HepG2 (cell line): ENCODE measurements at regions not wholly inside any gene's neighbourhood (a gene's known extent, or its start where the extent isn't known, plus 50 kb on each side); places are given as distances from the start of the nearest gene placed in this dataset.

ENCODE experiments used
- ATAC-seq: fragments of 200-7000 bp; cut with Tn5 transposase; 3 replicates; pipeline ENCODE4 v1.9.1; 2020; ENCODE audit warnings: mild to moderate bottlenecking, moderate library complexity
- BruUV-seq: library from RNA; stranded (reverse); fragments of 400-500 nt; replicated peaks from 2 replicates; lab custom pipeline; 2021; lab: Mats Ljungman, UMichigan
- CTCF ChIA-PET: fragments of 300-600 bp; formaldehyde crosslinking; extraction: SDS; loops from one replicate; lab custom pipeline; 2021; ENCODE audit warnings: low total read pairs, inconsistent platforms, low intra/inter-chr PET ratio; lab: Yijun Ruan, JAX
- POLR2A ChIA-PET: fragments of 350-600 bp; sonication (Branson Sonifier 250); formaldehyde crosslinking; loops from one replicate; lab custom pipeline; 2020; ENCODE audit warnings: antibody characterized with exemption, inconsistent platforms; lab: Yijun Ruan, JAX
- DNase-seq: peaks from one replicate; pipeline ENCODE4 v3.0.0-alpha.2; 2015; ENCODE audit warnings: low spot score
- FAIRE-seq: peaks from 3 replicates; lab custom pipeline; 2011; peaks lifted over from hg19 to GRCh38; lab: Jason Lieb, UNC
- H2AFZ ChIP-seq: one replicate; pipeline ENCODE4 v1.6.1; 2011; ENCODE audit warnings: low read length, inconsistent platforms
- H3K27ac ChIP-seq: fragments of 300-600 bp; 3 replicates; pipeline ENCODE4 v1.8.0; 2011; ENCODE audit warnings: mixed run types, mild to moderate bottlenecking, mixed read lengths, low read length, inconsistent platforms; ENCODE audit not compliant: insufficient read depth; ENCODE audit errors: extremely low read length
- H3K27me3 ChIP-seq, 2 experiments: fragments of 200-600 bp in 1 of 2; 2 replicates in 1 of 2; 3 replicates in 1 of 2; pipeline versions ENCODE4 v1.6.0 to v1.8.0; 2011; ENCODE audit warnings: low read length in 2 of 2, mild to moderate bottlenecking in 2 of 2, moderate library complexity in 2 of 2, inconsistent platforms in 1 of 2; ENCODE audit not compliant: insufficient read depth in 2 of 2, control insufficient read depth in 1 of 2
- H3K36me3 ChIP-seq, 2 experiments: fragments of 200-600 bp in 1 of 2; replicated peaks in 1 of 2; 2 replicates in 1 of 2; 3 replicates in 1 of 2; pipeline versions ENCODE4 v1.5.1 to v1.8.0; 2011; ENCODE audit warnings: low read length in 2 of 2, inconsistent platforms in 1 of 2; ENCODE audit not compliant: insufficient read depth in 2 of 2, control insufficient read depth in 1 of 2
- H3K4me1 ChIP-seq: 2 replicates; pipeline ENCODE4 v1.5.1; 2012; ENCODE audit warnings: low read length, inconsistent platforms; ENCODE audit not compliant: insufficient read depth
- H3K4me2 ChIP-seq: 2 replicates; pipeline ENCODE4 v1.6.0; 2011; ENCODE audit warnings: low read depth, low read length, inconsistent platforms
- H3K4me3 ChIP-seq, 3 experiments: fragments of 200-600 bp in 1 of 3; sonication (generic), shearing (Covaris generic) in 1 of 3; replicated peaks in 1 of 3; 2 replicates each; pipeline ENCODE4 v1.5.1; 2011 to 2016; ENCODE audit warnings: low read length in 3 of 3, inconsistent platforms in 2 of 3, low read depth in 2 of 3, mild to moderate bottlenecking in 2 of 3, control low read depth in 1 of 3, mixed read lengths in 1 of 3; ENCODE audit not compliant: insufficient read depth in 1 of 3
- H3K79me2 ChIP-seq: one replicate; pipeline ENCODE4 v1.6.1; 2011; ENCODE audit warnings: low read length, inconsistent platforms; ENCODE audit not compliant: insufficient read depth
- H3K9ac ChIP-seq: 2 replicates; pipeline ENCODE4 v1.6.0; 2011; ENCODE audit warnings: mild to moderate bottlenecking, low read depth, low read length, inconsistent platforms; ENCODE audit not compliant: insufficient read depth
- H3K9me3 ChIP-seq: 2 replicates; pipeline ENCODE4 v1.5.1; 2012; ENCODE audit warnings: mild to moderate bottlenecking, low read length
- H4K20me1 ChIP-seq: 2 replicates; pipeline ENCODE4 v1.6.0; 2011; ENCODE audit warnings: inconsistent platforms, mild to moderate bottlenecking, low read length, moderate library complexity; ENCODE audit not compliant: insufficient read depth
- BCL6 ChIP-seq: IDR thresholded peaks from 2 replicates; pipeline ENCODE4 v1.6.1; 2016; ENCODE audit warnings: missing genetic modification reagents, missing compliant biosample characterization
- BCLAF1 ChIP-seq: fragments of 450-650 bp; IDR thresholded peaks from 2 replicates; pipeline ENCODE4 v1.6.1; 2017; ENCODE audit warnings: mild to moderate bottlenecking
- DPF2 ChIP-seq: sonication (generic); formaldehyde crosslinking; IDR thresholded peaks from 2 replicates; pipeline ENCODE4 v1.4.0; 2020; ENCODE audit warnings: mild to moderate bottlenecking, low read depth, missing genetic modification reagents, borderline replicate concordance
- GATAD2A ChIP-seq: IDR thresholded peaks from 2 replicates; pipeline ENCODE4 v1.6.1; 2016
- SP140L ChIP-seq: sonication (generic); formaldehyde crosslinking; IDR thresholded peaks from 2 replicates; pipeline ENCODE4 v1.4.0; 2020; ENCODE audit warnings: missing genetic modification reagents, borderline replicate concordance
- ZBTB37 ChIP-seq: sonication (generic); formaldehyde crosslinking; IDR thresholded peaks from 2 replicates; pipeline ENCODE4 v1.4.0; 2020; ENCODE audit warnings: mild to moderate bottlenecking, missing genetic modification reagents
- ZBTB4 ChIP-seq: sonication (generic); formaldehyde crosslinking; IDR thresholded peaks from 2 replicates; pipeline ENCODE4 v1.4.0; 2020; ENCODE audit warnings: missing genetic modification reagents, mild to moderate bottlenecking, borderline replicate concordance
- ZNF329 ChIP-seq: sonication (generic); formaldehyde crosslinking; IDR thresholded peaks from 2 replicates; pipeline ENCODE4 v1.9.0; 2021; ENCODE audit warnings: low read depth, mild to moderate bottlenecking, missing genetic modification reagents
- ZNF800 ChIP-seq: sonication (generic); formaldehyde crosslinking; IDR thresholded peaks from 2 replicates; pipeline ENCODE4 v1.4.0; 2020; ENCODE audit warnings: missing genetic modification reagents
- ZNF891 ChIP-seq: sonication (generic); formaldehyde crosslinking; IDR thresholded peaks from 2 replicates; pipeline ENCODE4 v1.5.0; 2020; ENCODE audit warnings: mild to moderate bottlenecking, missing genetic modification reagents
- WGBS: methylation state at CpG from one replicate; pipeline ENCODE4 v1.1.6; 2017; ENCODE audit warnings: low lambda C conversion rate; 5-methylcytosine and 5-hydroxymethylcytosine counted together
- in situ Hi-C: cut with HindIII; loops from 2 replicates; pipeline ENCODE4 v1.10.0; 2017; ENCODE audit warnings: low pct_unique_long_range_greater_than_20kb; ENCODE audit not compliant: extremely low pct_ligation_motif_present
- intact Hi-C: fragments of 100-400 bp; cut with micrococcal nuclease; formaldehyde crosslinking; loops from one replicate; pipeline ENCODE4 v1.10.0; 2022; ENCODE audit not compliant: unreplicated experiment
- TF ChIP-seq, protein P1 (sequence below): sonication (generic); formaldehyde crosslinking; IDR thresholded peaks from 2 replicates; pipeline ENCODE4 v1.5.0; 2020; ENCODE audit warnings: missing genetic modification reagents, mild to moderate bottlenecking, borderline replicate concordance

DNA sequence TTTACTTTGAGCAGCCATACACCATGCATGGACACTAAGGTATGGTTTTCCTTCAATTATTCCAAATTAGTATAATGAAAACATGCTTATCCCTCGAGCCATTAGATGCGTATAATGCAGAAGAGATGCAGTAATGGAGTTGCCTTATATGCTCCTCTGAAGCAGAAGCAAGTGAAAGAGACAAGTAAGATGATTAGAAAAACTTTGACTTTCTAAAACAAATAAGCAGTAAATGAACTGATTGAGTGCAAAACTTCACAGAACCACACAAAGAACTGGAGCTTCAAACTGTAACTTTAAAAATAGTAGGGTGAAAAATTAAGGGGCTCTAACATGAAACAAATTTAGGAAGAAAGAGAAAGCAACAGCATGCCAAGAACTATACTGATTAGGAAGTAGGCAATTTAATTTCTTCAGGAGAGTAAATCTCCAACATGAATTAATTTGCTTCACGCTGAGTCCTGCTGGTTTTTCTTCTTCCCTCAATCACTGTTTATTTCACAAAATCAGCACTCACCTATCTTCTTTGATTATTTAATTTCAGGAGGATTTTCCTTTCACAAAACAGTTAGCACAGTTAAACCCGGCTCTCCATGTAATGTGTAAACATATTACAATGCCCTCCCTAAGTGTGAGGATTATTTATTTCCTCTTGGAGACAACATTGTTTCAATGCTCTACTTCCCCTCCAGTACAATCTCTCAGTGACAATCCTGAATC lies 90.3 kb upstream of the PAM start (continued):
- TF ChIP-seq ZBTB37 (CRISPR knock-in tag) = no peak
- no peak for TF ChIP-seq ZNF891
- TF ChIP-seq ZBTB4 (CRISPR knock-in tag) = no peak

DNA sequence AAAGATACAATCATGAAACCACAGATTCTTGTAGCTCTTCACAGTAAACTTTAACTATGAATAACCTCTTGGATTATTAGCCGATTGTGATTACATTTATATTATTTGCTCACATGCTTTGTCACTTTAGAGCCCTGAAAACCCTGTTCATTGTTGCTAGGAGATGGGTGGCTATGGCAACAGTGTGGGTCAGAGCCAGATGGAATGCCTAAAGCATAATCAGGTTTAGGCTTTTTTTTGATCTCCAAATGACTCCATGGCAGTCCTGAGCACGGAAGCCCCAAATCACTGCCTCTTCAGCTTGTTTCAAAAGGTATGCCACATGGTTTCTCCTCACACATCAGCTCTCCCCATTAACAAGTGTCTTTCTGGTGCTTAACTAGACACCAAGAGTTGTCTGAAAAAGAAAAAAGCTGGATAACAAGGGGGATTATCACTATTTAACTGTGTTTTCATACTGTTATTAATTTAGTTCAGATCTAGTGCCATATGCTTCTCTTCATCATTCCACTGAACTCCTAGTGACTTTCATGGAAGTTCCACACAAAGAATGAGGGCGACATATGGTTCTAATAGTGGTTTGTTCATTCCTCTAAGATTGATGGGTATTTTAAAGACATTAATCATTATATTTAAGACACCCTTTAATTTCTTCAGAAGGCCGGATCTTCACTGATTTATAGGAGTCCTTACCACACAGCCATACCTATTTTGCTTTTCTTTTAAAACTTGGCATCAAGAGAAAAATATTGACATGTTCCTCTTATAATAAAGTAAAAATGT lies 88.8 kb upstream of the PAM start:
- no peak overlapping the region for H3K4me2 ChIP-seq
- H4K20me1 ChIP-seq = no peaks in the 10 kb centered on the region
- 43% methylated on average over 4 of the region's 4 CpGs for WGBS
- H3K79me2 ChIP-seq = no peaks in the 10 kb centered on the region
- H2AFZ ChIP-seq = no peak overlapping the region
- no peak overlapping the region for H3K4me3 ChIP-seq
- no peaks in the 10 kb centered on the region for H3K36me3 ChIP-seq
- ATAC-seq (no peak), FAIRE-seq (no peak), DNase-seq (no peak)
- POLR2A ChIA-PET = no interaction called here
- H3K4me1 ChIP-seq = no peaks in the 10 kb centered on the region
- in situ Hi-C loops = no loop called here
- CTCF ChIA-PET = no interaction called here
- H3K9me3 ChIP-seq = no peaks in the 10 kb centered on the region
- no TSS peak for BruUV-seq
- no peak overlapping the region for H3K27ac ChIP-seq
- H3K9ac ChIP-seq = no peak overlapping the region
- intact Hi-C loops = no loop called here
- no peaks in the 10 kb centered on the region for H3K27me3 ChIP-seq
- TF ChIP-seq, protein P1, sequence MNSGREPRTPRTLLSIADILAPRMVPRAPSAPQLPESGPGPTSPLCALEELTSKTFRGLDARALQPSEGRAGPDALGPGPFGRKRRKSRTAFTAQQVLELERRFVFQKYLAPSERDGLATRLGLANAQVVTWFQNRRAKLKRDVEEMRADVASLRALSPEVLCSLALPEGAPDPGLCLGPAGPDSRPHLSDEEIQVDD = no peak
- no peak for TF ChIP-seq ZNF800 (CRISPR knock-in tag)
- TF ChIP-seq BCLAF1 = no peak
- no peak for TF ChIP-seq ZNF329 (CRISPR knock-in tag)
- TF ChIP-seq GATAD2A (CRISPR knock-in tag) = no peak
- no peak for TF ChIP-seq DPF2 (CRISPR knock-in tag)
- TF ChIP-seq SP140L (CRISPR knock-in tag) = no peak
- TF ChIP-seq BCL6 (CRISPR knock-in tag) = no peak
